GM12801 (cell line): ENCODE measurements at regions not wholly inside any gene's neighbourhood (a gene's known extent, or its start where the extent isn't known, plus 50 kb on each side); places are given as distances from the start of the nearest gene placed in this dataset.

ENCODE experiments used
- CTCF ChIP-seq: IDR thresholded peaks from one replicate; pipeline ENCODE4 v1.5.1; 2011; ENCODE audit warnings: control low read depth; ENCODE audit not compliant: insufficient read length; ENCODE audit errors: extremely low read depth

GRCh38 chr11:23359297-23359696, 499.0 kb upstream of the CCDC179 start:
- no peak for TF ChIP-seq CTCF

GRCh38 chr11:23364076-23364475, 503.8 kb upstream of the CCDC179 start:
- no peak for TF ChIP-seq CTCF

GRCh38 chr11:23370580-23371275, 510.5 kb upstream of the CCDC179 start:
- TF ChIP-seq CTCF, result no peak

- no peak for TF ChIP-seq CTCF
These were observed 517.6 kb upstream of the CCDC179 start for GRCh38 chr11:23377909-23378308.

- TF ChIP-seq CTCF, result no peak
These were observed 530.8 kb upstream of the CCDC179 start for GRCh38 chr11:23391031-23391430.

GRCh38 chr11:23398052-23398451, 537.8 kb upstream of the CCDC179 start:
- no peak for TF ChIP-seq CTCF

GRCh38 chr11:23399995-23400394, 539.7 kb upstream of the CCDC179 start:
- TF ChIP-seq CTCF, result no peak
